GM23338 (cell line): ENCODE measurements at regions not wholly inside any gene's neighbourhood (a gene's known extent, or its start where the extent isn't known, plus 50 kb on each side); places are given as distances from the start of the nearest gene placed in this dataset.

ENCODE experiments used
- ATAC-seq: fragments of 200-7000 bp; cut with Tn5 transposase; 3 replicates; pipeline ENCODE4 v1.9.1; 2020
- DNase-seq: peaks from one replicate; pipeline ENCODE4 v3.0.0-alpha.2; 2015; ENCODE audit warnings: low spot score
- H2AFZ ChIP-seq: fragments of 200-600 bp; sonication (generic); 2 replicates; pipeline ENCODE4 v1.8.0; 2016; ENCODE audit warnings: antibody characterized with exemption, mild to moderate bottlenecking, moderate library complexity
- H3F3A ChIP-seq: fragments of 200-600 bp; sonication (generic); replicated peaks from 2 replicates; pipeline ENCODE4 v1.8.0; 2017; ENCODE audit warnings: antibody characterized with exemption, mixed run types, low read depth
- H3K27ac ChIP-seq: fragments of 200-600 bp; sonication (generic); 2 replicates; pipeline ENCODE4 v1.6.1; 2016; ENCODE audit warnings: low read depth
- H3K27me3 ChIP-seq: fragments of 200-600 bp; sonication (generic); 2 replicates; pipeline ENCODE4 v1.8.0; 2016; ENCODE audit warnings: mild to moderate bottlenecking, mixed run types, moderate library complexity; ENCODE audit not compliant: insufficient read depth
- H3K36me3 ChIP-seq: fragments of 200-600 bp; sonication (generic); 2 replicates; pipeline ENCODE4 v1.8.0; 2016; ENCODE audit warnings: mild to moderate bottlenecking; ENCODE audit not compliant: insufficient read depth
- H3K4me1 ChIP-seq: fragments of 200-600 bp; sonication (generic); 2 replicates; pipeline ENCODE4 v1.8.0; 2016; ENCODE audit warnings: mild to moderate bottlenecking, moderate library complexity; ENCODE audit not compliant: insufficient read depth
- H3K4me2 ChIP-seq: fragments of 200-600 bp; sonication (generic); 2 replicates; pipeline ENCODE4 v1.7.1; 2017; ENCODE audit warnings: mixed run types
- H3K4me3 ChIP-seq: fragments of 200-600 bp; sonication (generic); 2 replicates; pipeline ENCODE4 v1.6.1; 2016; ENCODE audit warnings: mixed run types
- H3K79me2 ChIP-seq: fragments of 200-600 bp; sonication (generic); replicated peaks from 2 replicates; pipeline ENCODE4 v1.8.0; 2017; ENCODE audit warnings: mild to moderate bottlenecking; ENCODE audit not compliant: insufficient read depth
- H3K9me2 ChIP-seq: fragments of 200-600 bp; sonication (generic); 2 replicates; pipeline ENCODE4 v1.8.0; 2017; ENCODE audit not compliant: insufficient read depth
- H4K20me1 ChIP-seq: fragments of 200-600 bp; sonication (generic); replicated peaks from 2 replicates; pipeline ENCODE4 v1.8.0; 2017; ENCODE audit warnings: mild to moderate bottlenecking; ENCODE audit not compliant: insufficient read depth
- H3K27ac Mint-ChIP-seq: 2 replicates; pipeline ENCODE4 v1.8.0; 2020; ENCODE audit warnings: inconsistent platforms, mild to moderate bottlenecking, moderate library complexity, mixed read lengths
- H3K27me3 Mint-ChIP-seq: 3 replicates; pipeline ENCODE4 v1.8.0; 2022; ENCODE audit warnings: low read depth, mild to moderate bottlenecking, moderate library complexity, mixed read lengths, inconsistent platforms; ENCODE audit not compliant: insufficient read depth, poor library complexity
- H3K36me3 Mint-ChIP-seq: 3 replicates; pipeline ENCODE4 v1.8.0; 2021; ENCODE audit warnings: low read depth, mild to moderate bottlenecking, inconsistent platforms, moderate library complexity, mixed read lengths
- H3K4me1 Mint-ChIP-seq: 3 replicates; pipeline ENCODE4 v1.8.0; 2020; ENCODE audit warnings: mild to moderate bottlenecking, inconsistent platforms, mixed read lengths
- H3K4me3 Mint-ChIP-seq: 3 replicates; pipeline ENCODE4 v1.8.0; 2021; ENCODE audit warnings: moderate library complexity, mild to moderate bottlenecking, inconsistent platforms, mixed read lengths
- H3K9me3 Mint-ChIP-seq: 3 replicates; pipeline ENCODE4 v1.8.0; 2020; ENCODE audit warnings: moderate library complexity, mild to moderate bottlenecking, inconsistent platforms, mixed read lengths
- CREB1 ChIP-seq: fragments of 250-450 bp; sonication (Bioruptor Pico); IDR thresholded peaks from 2 replicates; pipeline ENCODE4 v1.5.0; 2020; ENCODE audit warnings: low read depth, mild to moderate bottlenecking, moderate library complexity
- EZH2 ChIP-seq: fragments of 200-600 bp; sonication (generic); IDR thresholded peaks from one replicate; pipeline ENCODE4 v1.8.0; 2017; ENCODE audit warnings: antibody characterized with exemption, mild to moderate bottlenecking, low read depth; ENCODE audit not compliant: unreplicated experiment
- EZH2phosphoT487 ChIP-seq: fragments of 200-600 bp; sonication (generic); IDR thresholded peaks from one replicate; pipeline ENCODE4 v1.8.1; 2018; ENCODE audit warnings: antibody characterized with exemption; ENCODE audit not compliant: unreplicated experiment
- JUNB ChIP-seq: IDR thresholded peaks from one replicate; pipeline ENCODE4 v1.6.1; 2016; ENCODE audit warnings: antibody characterized with exemption; ENCODE audit not compliant: unreplicated experiment
- NANOG ChIP-seq: IDR thresholded peaks from 2 replicates; pipeline ENCODE4 v1.6.1; 2016; ENCODE audit warnings: antibody characterized with exemption, borderline replicate concordance
- POLR2AphosphoS5 ChIP-seq: IDR thresholded peaks from 2 replicates; pipeline ENCODE4 v1.6.1; 2016; ENCODE audit warnings: antibody characterized with exemption, low read depth
- REST ChIP-seq: IDR thresholded peaks from one replicate; pipeline ENCODE4 v1.6.1; 2018; ENCODE audit warnings: antibody characterized with exemption; ENCODE audit not compliant: unreplicated experiment
- STAT1 ChIP-seq: IDR thresholded peaks from one replicate; pipeline ENCODE4 v1.6.1; 2016; ENCODE audit warnings: antibody characterized with exemption; ENCODE audit not compliant: unreplicated experiment
- ZNF114 ChIP-seq: fragments of 250-450 bp; sonication (Bioruptor Pico); IDR thresholded peaks from 2 replicates; pipeline ENCODE4 v1.5.0; 2020; ENCODE audit warnings: mild to moderate bottlenecking, moderate library complexity
- ZNF331 ChIP-seq: fragments of 250-450 bp; sonication (Bioruptor Pico); IDR thresholded peaks from 2 replicates; pipeline ENCODE4 v1.5.0; 2020; ENCODE audit warnings: low read depth, mild to moderate bottlenecking, moderate library complexity
- TF ChIP-seq, protein P1 (sequence below), 2 experiments: fragments of 200-600 bp in 1 of 2; sonication (generic) in 1 of 2; conservative IDR thresholded peaks; 2 replicates each; pipeline versions ENCODE4 v1.5.1 to v1.6.1; 2016 to 2017; ENCODE audit warnings: antibody characterized with exemption in 2 of 2, low read depth in 2 of 2, mild to moderate bottlenecking in 2 of 2, moderate library complexity in 1 of 2
- TF ChIP-seq, protein P2 (sequence below): fragments of 250-450 bp; sonication (Bioruptor Pico); IDR thresholded peaks from 2 replicates; pipeline ENCODE4 v1.5.0; 2020; ENCODE audit warnings: mild to moderate bottlenecking, moderate library complexity
- TF ChIP-seq, protein P3 (sequence below): IDR thresholded peaks from 2 replicates; pipeline ENCODE4 v1.6.1; 2016; ENCODE audit warnings: antibody characterized with exemption

DNA sequence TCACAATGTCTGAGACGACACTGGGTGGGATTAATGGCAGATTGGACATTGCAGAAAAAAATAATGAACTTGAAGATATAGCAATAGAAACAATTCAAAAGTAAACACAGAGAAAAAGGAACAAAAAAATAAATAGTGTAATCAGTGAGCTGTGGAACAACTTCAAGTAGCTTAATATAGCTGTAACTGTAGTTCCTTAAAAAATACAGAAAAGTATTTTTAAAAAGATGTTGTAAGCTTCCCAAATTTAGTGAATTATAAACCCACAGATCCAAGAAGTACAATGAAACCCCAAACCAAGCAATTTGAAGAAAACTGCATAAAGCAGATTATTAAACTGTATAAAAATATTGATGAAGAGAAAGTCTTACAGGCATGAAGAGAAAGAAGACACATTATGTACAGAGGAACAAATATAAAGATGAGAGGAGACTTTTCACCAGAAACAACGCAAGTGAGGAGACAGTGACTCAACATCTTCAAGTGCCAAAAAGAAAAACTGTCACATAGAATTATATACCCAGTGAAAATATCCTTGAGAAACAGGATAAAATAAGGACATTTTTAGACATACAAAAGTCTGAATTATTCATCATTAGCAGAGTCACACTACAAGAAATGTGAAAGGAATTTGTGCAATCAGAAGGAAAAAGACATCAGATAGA lies 176.4 kb downstream of the NFKBIZ start:
- H3K27ac ChIP-seq, result no peak overlapping the region
- H3K4me3 ChIP-seq, result no peak overlapping the region
- no peak overlapping the region for H3K4me2 ChIP-seq

More for the DNA sequence above, 176.4 kb downstream of the NFKBIZ start:
- 0 out of 2 replicates have a peak overlapping the region, but pooled peaks have one; percentile 47 for H3K27ac Mint-ChIP-seq
- Histone ChIP-seq H3K36me3 (no peaks in the 10 kb centered on the region), H2AFZ (no peak overlapping the region), H3K27me3 (no peaks in the 10 kb centered on the region), H3F3A (no peaks in the 10 kb centered on the region), H3K9me2 (no peaks in the 10 kb centered on the region), H3K79me2 (no peaks in the 10 kb centered on the region), H3K4me1 (peaks cover 5% of the 10 kb centered on the region; the same call in 1 of the 2 replicates), H4K20me1 (no peaks in the 10 kb centered on the region)
- no peaks in the 10 kb centered on the region for H3K36me3 Mint-ChIP-seq
- DNase-seq (no peak), ATAC-seq (no peak)
- H3K4me1 Mint-ChIP-seq, result peaks cover 6% of the 10 kb centered on the region; the same call in 2 of the 3 replicates
- no peaks in the 10 kb centered on the region for H3K27me3 Mint-ChIP-seq
- no peaks in the 10 kb centered on the region for H3K9me3 Mint-ChIP-seq
- TF ChIP-seq, protein P1, sequence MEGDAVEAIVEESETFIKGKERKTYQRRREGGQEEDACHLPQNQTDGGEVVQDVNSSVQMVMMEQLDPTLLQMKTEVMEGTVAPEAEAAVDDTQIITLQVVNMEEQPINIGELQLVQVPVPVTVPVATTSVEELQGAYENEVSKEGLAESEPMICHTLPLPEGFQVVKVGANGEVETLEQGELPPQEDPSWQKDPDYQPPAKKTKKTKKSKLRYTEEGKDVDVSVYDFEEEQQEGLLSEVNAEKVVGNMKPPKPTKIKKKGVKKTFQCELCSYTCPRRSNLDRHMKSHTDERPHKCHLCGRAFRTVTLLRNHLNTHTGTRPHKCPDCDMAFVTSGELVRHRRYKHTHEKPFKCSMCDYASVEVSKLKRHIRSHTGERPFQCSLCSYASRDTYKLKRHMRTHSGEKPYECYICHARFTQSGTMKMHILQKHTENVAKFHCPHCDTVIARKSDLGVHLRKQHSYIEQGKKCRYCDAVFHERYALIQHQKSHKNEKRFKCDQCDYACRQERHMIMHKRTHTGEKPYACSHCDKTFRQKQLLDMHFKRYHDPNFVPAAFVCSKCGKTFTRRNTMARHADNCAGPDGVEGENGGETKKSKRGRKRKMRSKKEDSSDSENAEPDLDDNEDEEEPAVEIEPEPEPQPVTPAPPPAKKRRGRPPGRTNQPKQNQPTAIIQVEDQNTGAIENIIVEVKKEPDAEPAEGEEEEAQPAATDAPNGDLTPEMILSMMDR (conservative IDR thresholded peaks at IDR 0.05; ENCODE audit: low read depth in 2 of 2), result no peak
- no peak for TF ChIP-seq JUNB
- TF ChIP-seq, protein P2, sequence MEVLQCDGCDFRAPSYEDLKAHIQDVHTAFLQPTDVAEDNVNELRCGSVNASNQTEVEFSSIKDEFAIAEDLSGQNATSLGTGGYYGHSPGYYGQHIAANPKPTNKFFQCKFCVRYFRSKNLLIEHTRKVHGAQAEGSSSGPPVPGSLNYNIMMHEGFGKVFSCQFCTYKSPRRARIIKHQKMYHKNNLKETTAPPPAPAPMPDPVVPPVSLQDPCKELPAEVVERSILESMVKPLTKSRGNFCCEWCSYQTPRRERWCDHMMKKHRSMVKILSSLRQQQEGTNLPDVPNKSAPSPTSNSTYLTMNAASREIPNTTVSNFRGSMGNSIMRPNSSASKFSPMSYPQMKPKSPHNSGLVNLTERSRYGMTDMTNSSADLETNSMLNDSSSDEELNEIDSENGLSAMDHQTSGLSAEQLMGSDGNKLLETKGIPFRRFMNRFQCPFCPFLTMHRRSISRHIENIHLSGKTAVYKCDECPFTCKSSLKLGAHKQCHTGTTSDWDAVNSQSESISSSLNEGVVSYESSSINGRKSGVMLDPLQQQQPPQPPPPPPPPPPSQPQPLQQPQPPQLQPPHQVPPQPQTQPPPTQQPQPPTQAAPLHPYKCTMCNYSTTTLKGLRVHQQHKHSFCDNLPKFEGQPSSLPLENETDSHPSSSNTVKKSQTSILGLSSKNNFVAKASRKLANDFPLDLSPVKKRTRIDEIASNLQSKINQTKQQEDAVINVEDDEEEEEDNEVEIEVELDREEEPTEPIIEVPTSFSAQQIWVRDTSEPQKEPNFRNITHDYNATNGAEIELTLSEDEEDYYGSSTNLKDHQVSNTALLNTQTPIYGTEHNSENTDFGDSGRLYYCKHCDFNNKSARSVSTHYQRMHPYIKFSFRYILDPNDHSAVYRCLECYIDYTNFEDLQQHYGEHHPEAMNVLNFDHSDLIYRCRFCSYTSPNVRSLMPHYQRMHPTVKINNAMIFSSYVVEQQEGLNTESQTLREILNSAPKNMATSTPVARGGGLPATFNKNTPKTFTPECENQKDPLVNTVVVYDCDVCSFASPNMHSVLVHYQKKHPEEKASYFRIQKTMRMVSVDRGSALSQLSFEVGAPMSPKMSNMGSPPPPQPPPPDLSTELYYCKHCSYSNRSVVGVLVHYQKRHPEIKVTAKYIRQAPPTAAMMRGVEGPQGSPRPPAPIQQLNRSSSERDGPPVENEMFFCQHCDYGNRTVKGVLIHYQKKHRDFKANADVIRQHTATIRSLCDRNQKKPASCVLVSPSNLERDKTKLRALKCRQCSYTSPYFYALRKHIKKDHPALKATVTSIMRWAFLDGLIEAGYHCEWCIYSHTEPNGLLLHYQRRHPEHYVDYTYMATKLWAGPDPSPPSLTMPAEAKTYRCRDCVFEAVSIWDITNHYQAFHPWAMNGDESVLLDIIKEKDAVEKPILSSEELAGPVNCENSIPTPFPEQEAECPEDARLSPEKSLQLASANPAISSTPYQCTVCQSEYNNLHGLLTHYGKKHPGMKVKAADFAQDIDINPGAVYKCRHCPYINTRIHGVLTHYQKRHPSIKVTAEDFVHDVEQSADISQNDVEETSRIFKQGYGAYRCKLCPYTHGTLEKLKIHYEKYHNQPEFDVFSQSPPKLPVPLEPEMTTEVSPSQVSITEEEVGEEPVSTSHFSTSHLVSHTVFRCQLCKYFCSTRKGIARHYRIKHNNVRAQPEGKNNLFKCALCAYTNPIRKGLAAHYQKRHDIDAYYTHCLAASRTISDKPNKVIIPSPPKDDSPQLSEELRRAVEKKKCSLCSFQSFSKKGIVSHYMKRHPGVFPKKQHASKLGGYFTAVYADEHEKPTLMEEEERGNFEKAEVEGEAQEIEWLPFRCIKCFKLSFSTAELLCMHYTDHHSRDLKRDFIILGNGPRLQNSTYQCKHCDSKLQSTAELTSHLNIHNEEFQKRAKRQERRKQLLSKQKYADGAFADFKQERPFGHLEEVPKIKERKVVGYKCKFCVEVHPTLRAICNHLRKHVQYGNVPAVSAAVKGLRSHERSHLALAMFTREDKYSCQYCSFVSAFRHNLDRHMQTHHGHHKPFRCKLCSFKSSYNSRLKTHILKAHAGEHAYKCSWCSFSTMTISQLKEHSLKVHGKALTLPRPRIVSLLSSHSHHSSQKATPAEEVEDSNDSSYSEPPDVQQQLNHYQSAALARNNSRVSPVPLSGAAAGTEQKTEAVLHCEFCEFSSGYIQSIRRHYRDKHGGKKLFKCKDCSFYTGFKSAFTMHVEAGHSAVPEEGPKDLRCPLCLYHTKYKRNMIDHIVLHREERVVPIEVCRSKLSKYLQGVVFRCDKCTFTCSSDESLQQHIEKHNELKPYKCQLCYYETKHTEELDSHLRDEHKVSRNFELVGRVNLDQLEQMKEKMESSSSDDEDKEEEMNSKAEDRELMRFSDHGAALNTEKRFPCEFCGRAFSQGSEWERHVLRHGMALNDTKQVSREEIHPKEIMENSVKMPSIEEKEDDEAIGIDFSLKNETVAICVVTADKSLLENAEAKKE, result no peak
- no peak for TF ChIP-seq EZH2phosphoT487
- TF ChIP-seq, protein P3, sequence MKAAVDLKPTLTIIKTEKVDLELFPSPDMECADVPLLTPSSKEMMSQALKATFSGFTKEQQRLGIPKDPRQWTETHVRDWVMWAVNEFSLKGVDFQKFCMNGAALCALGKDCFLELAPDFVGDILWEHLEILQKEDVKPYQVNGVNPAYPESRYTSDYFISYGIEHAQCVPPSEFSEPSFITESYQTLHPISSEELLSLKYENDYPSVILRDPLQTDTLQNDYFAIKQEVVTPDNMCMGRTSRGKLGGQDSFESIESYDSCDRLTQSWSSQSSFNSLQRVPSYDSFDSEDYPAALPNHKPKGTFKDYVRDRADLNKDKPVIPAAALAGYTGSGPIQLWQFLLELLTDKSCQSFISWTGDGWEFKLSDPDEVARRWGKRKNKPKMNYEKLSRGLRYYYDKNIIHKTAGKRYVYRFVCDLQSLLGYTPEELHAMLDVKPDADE, result no peak
- TF ChIP-seq ZNF114, result no peak
- no peak for TF ChIP-seq REST
- no peak for TF ChIP-seq CREB1
- TF ChIP-seq POLR2AphosphoS5, result no peak
- no peak for TF ChIP-seq EZH2
- no peak for TF ChIP-seq ZNF331 (CRISPR knock-in tag)
- no peak for TF ChIP-seq NANOG
- TF ChIP-seq STAT1, result no peak
- H3K4me3 Mint-ChIP-seq, result no peak overlapping the region
